Kidney glomerular epithelial cell (primary cell): ENCODE measurements at regions not wholly inside any gene's neighbourhood (a gene's known extent, or its start where the extent isn't known, plus 50 kb on each side); places are given as distances from the start of the nearest gene placed in this dataset.

ENCODE experiments used
- DNase-seq: peaks from one replicate; lab custom pipeline; 2025; lab: John Stamatoyannopoulos, UW

- no peak for DNase-seq
These were observed 191.0 kb upstream of the GRID2 start for GRCh38 chr4:92112805-92113204.

- DNase-seq, result no peak
These were observed 182.8 kb upstream of the GRID2 start for GRCh38 chr4:92120810-92121498.

GRCh38 chr4:92122911-92123310, 180.9 kb upstream of the GRID2 start:
- no peak for DNase-seq

GRCh38 chr4:92128676-92129075, 175.1 kb upstream of the GRID2 start:
- DNase-seq, result no peak

GRCh38 chr4:92129408-92129994, 174.3 kb upstream of the GRID2 start:
- no peak for DNase-seq

GRCh38 chr4:92136434-92136833, 167.3 kb upstream of the GRID2 start:
- no peak for DNase-seq

GRCh38 chr4:92163348-92163747, 140.4 kb upstream of the GRID2 start:
- no peak for DNase-seq

- DNase-seq, result no peak
These were observed 133.4 kb upstream of the GRID2 start for GRCh38 chr4:92170340-92170739.

- DNase-seq, result no peak
These were observed 131.6 kb upstream of the GRID2 start for GRCh38 chr4:92172203-92172602.

GRCh38 chr4:92175250-92175649, 128.5 kb upstream of the GRID2 start:
- DNase-seq, result no peak

GRCh38 chr4:92182006-92182735, 121.6 kb upstream of the GRID2 start:
- DNase-seq, result no peak

- DNase-seq, result no peak
These were observed 120.9 kb upstream of the GRID2 start for GRCh38 chr4:92182736-92183407.

- no peak for DNase-seq
These were observed 119.9 kb upstream of the GRID2 start for GRCh38 chr4:92183825-92184224.

- no peak for DNase-seq
These were observed 119.2 kb upstream of the GRID2 start for GRCh38 chr4:92184566-92184965.

GRCh38 chr4:92186239-92186638, 117.5 kb upstream of the GRID2 start:
- no peak for DNase-seq

GRCh38 chr4:92189146-92189545, 114.6 kb upstream of the GRID2 start:
- no peak for DNase-seq

- DNase-seq, result no peak
These were observed 105.1 kb upstream of the GRID2 start for GRCh38 chr4:92198711-92199110.

GRCh38 chr4:92199135-92199534, 104.6 kb upstream of the GRID2 start:
- DNase-seq, result no peak

GRCh38 chr4:92210906-92211305, 92.9 kb upstream of the GRID2 start:
- no peak for DNase-seq

GRCh38 chr4:92215476-92215875, 88.3 kb upstream of the GRID2 start:
- no peak for DNase-seq

GRCh38 chr4:92231511-92231910, 72.3 kb upstream of the GRID2 start:
- DNase-seq, result no peak

GRCh38 chr4:92232566-92232965, 71.2 kb upstream of the GRID2 start:
- no peak for DNase-seq
